WTC11 (cell line): ENCODE measurements at regions not wholly inside any gene's neighbourhood (a gene's known extent, or its start where the extent isn't known, plus 50 kb on each side); places are given as distances from the start of the nearest gene placed in this dataset.

Experiments used
- ATAC-seq: fragments of 200-7000 bp; cut with Tn5 transposase; 2 replicates; pipeline ENCODE4 v1.10.0; 2021; ENCODE audit warnings: mild to moderate bottlenecking, moderate library complexity
- CTCF ChIA-PET: fragments of 300-600 bp; sonication (Branson Sonifier 250); formaldehyde crosslinking; loops from one replicate; lab custom pipeline; 2021; ENCODE audit warnings: antibody characterized with exemption; lab: Charles Lee
- POLR2A ChIA-PET: fragments of 350-600 bp; sonication (Branson Sonifier 250); formaldehyde crosslinking; loops from one replicate; lab custom pipeline; 2021; ENCODE audit warnings: antibody characterized with exemption; lab: Charles Lee
- DNase-seq: peaks from one replicate; pipeline ENCODE4 v3.0.0; 2021; ENCODE audit warnings: low spot score
- H3K27ac Mint-ChIP-seq: 2 replicates; pipeline ENCODE4 v1.8.0; 2021; ENCODE audit warnings: mixed read lengths
- H3K27me3 Mint-ChIP-seq: 2 replicates; pipeline ENCODE4 v1.8.0; 2021; ENCODE audit warnings: low read depth, mild to moderate bottlenecking, moderate library complexity, mixed read lengths
- H3K36me3 Mint-ChIP-seq: 2 replicates; pipeline ENCODE4 v1.8.0; 2021; ENCODE audit warnings: mixed read lengths
- H3K4me1 Mint-ChIP-seq: 2 replicates; pipeline ENCODE4 v1.8.0; 2022; ENCODE audit warnings: mixed read lengths
- H3K4me3 Mint-ChIP-seq: 2 replicates; pipeline ENCODE4 v1.8.0; 2021; ENCODE audit warnings: mild to moderate bottlenecking, moderate library complexity, mixed read lengths
- H3K9me3 Mint-ChIP-seq: 2 replicates; pipeline ENCODE4 v1.8.0; 2021; ENCODE audit warnings: mixed read lengths
- ATF6 ChIP-seq: sonication (generic); formaldehyde crosslinking; IDR thresholded peaks from 2 replicates; pipeline ENCODE4 v1.8.1; 2023; ENCODE audit warnings: mild to moderate bottlenecking, missing genetic modification reagents
- CREM ChIP-seq: sonication (generic); formaldehyde crosslinking; IDR thresholded peaks from 2 replicates; pipeline ENCODE4 v1.8.1; 2022; ENCODE audit warnings: mild to moderate bottlenecking, missing genetic modification reagents, moderate library complexity
- EMX1 ChIP-seq: fragments of 250-450 bp; sonication (Bioruptor Pico); IDR thresholded peaks from 2 replicates; pipeline ENCODE4 v1.8.0; 2021; ENCODE audit warnings: mild to moderate bottlenecking
- FOXP4 ChIP-seq: sonication (generic); formaldehyde crosslinking; IDR thresholded peaks from 2 replicates; pipeline ENCODE4 v1.8.0; 2022; ENCODE audit warnings: mild to moderate bottlenecking, missing genetic modification reagents
- HMGXB4 ChIP-seq: sonication (generic); formaldehyde crosslinking; IDR thresholded peaks from 2 replicates; pipeline ENCODE4 v1.8.1; 2023; ENCODE audit warnings: mild to moderate bottlenecking, moderate library complexity, missing genetic modification reagents
- IRF1 ChIP-seq: sonication (generic); formaldehyde crosslinking; IDR thresholded peaks from 2 replicates; pipeline ENCODE4 v1.8.0; 2023; ENCODE audit warnings: missing genetic modification reagents
- MLX ChIP-seq: sonication (generic); formaldehyde crosslinking; IDR thresholded peaks from 2 replicates; pipeline ENCODE4 v1.8.1; 2023; ENCODE audit warnings: mild to moderate bottlenecking, missing genetic modification reagents, moderate library complexity
- MXD4 ChIP-seq: fragments of 250-450 bp; sonication (Bioruptor Pico); IDR thresholded peaks from 2 replicates; pipeline ENCODE4 v1.8.0; 2021; ENCODE audit warnings: mild to moderate bottlenecking, moderate library complexity, borderline replicate concordance
- PRDM15 ChIP-seq: sonication (generic); formaldehyde crosslinking; IDR thresholded peaks from 2 replicates; pipeline ENCODE4 v1.8.0; 2022; ENCODE audit warnings: missing genetic modification reagents
- RELA ChIP-seq: sonication (generic); formaldehyde crosslinking; IDR thresholded peaks from 2 replicates; pipeline ENCODE4 v1.8.1; 2022; ENCODE audit warnings: missing genetic modification reagents, mild to moderate bottlenecking, borderline replicate concordance
- RORB ChIP-seq: fragments of 250-450 bp; sonication (Bioruptor Pico); IDR thresholded peaks from 2 replicates; pipeline ENCODE4 v1.9.0; 2021; ENCODE audit warnings: mild to moderate bottlenecking
- TEAD4 ChIP-seq: sonication (generic); formaldehyde crosslinking; IDR thresholded peaks from 2 replicates; pipeline ENCODE4 v1.8.0; 2022; ENCODE audit warnings: mild to moderate bottlenecking, missing genetic modification reagents
- TP53 ChIP-seq: sonication (generic); formaldehyde crosslinking; IDR thresholded peaks from 2 replicates; pipeline ENCODE4 v1.8.1; 2023; ENCODE audit warnings: mild to moderate bottlenecking, missing genetic modification reagents
- USF2 ChIP-seq: sonication (generic); formaldehyde crosslinking; IDR thresholded peaks from 2 replicates; pipeline ENCODE4 v1.8.1; 2023; ENCODE audit warnings: mild to moderate bottlenecking, missing genetic modification reagents, moderate library complexity
- ZNF138 ChIP-seq: sonication (generic); formaldehyde crosslinking; conservative IDR thresholded peaks from 2 replicates; pipeline ENCODE4 v1.8.1; 2022; ENCODE audit warnings: mild to moderate bottlenecking, moderate library complexity, missing genetic modification reagents
- ZNF232 ChIP-seq: sonication (generic); formaldehyde crosslinking; IDR thresholded peaks from 2 replicates; pipeline ENCODE4 v1.8.0; 2022; ENCODE audit warnings: mild to moderate bottlenecking, missing genetic modification reagents
- ZNF281 ChIP-seq: sonication (generic); formaldehyde crosslinking; IDR thresholded peaks from 2 replicates; pipeline ENCODE4 v1.8.0; 2023; ENCODE audit warnings: mild to moderate bottlenecking, missing genetic modification reagents

- H3K4me3 Mint-ChIP-seq, result no peak overlapping the region
- peaks cover 11% of the 10 kb centered on the region for H3K9me3 Mint-ChIP-seq
- TF ChIP-seq HMGXB4 (no peak), PRDM15 (CRISPR knock-in tag) (no peak), TEAD4 (CRISPR knock-in tag) (no peak), CREM (no peak), USF2 (no peak), ATF6 (CRISPR knock-in tag) (no peak), ZNF138 (no peak), RELA (CRISPR knock-in tag) (no peak), MXD4 (CRISPR knock-in tag) (no peak), ZNF232 (CRISPR knock-in tag) (no peak), ZNF281 (CRISPR knock-in tag) (no peak), TP53 (CRISPR knock-in tag) (no peak), MLX (no peak)
- peaks cover 11% of the 10 kb centered on the region for H3K4me1 Mint-ChIP-seq
- no peak overlapping the region for H3K27ac Mint-ChIP-seq
- ChIA-PET POLR2A (no interaction called here), CTCF (interaction anchor here (1.1 kb wide), 1 partner anchor 10 kb away, joined by 4 read pairs; no protein-coding TSS in a partner anchor)
- no peaks in the 10 kb centered on the region; the same call in 1 of the 2 replicates for H3K27me3 Mint-ChIP-seq
- no peak for DNase-seq
- no peak for ATAC-seq
- H3K36me3 Mint-ChIP-seq, result peaks cover 5% of the 10 kb centered on the region
Measured at GRCh38 chr6:168902075-168902474, 351.6 kb downstream of the THBS2 start.

GRCh38 chr6:168901076-168901475 is 352.6 kb downstream of the THBS2 start:
- peaks cover 8% of the 10 kb centered on the region for H3K9me3 Mint-ChIP-seq
- H3K36me3 Mint-ChIP-seq, result peaks cover 7% of the 10 kb centered on the region
- DNase-seq (no peak), ATAC-seq (no peak)
- POLR2A ChIA-PET, result no interaction called here
- no peak overlapping the region for H3K4me3 Mint-ChIP-seq
- peaks cover 9% of the 10 kb centered on the region for H3K4me1 Mint-ChIP-seq
- CTCF ChIA-PET, result interaction anchor here (1.1 kb wide), 1 partner anchor 9 kb away, joined by 4 read pairs; no protein-coding TSS in a partner anchor
- no peak overlapping the region for H3K27ac Mint-ChIP-seq
- no peaks in the 10 kb centered on the region; the same call in none of the 2 replicates for H3K27me3 Mint-ChIP-seq
- no peak for TF ChIP-seq PRDM15 (CRISPR knock-in tag)
- no peak for TF ChIP-seq FOXP4
- TF ChIP-seq EMX1 (CRISPR knock-in tag), result no peak
- no peak for TF ChIP-seq RORB (CRISPR knock-in tag)
- TF ChIP-seq IRF1 (CRISPR knock-in tag), result no peak
